Endometrial microvascular endothelial cells (primary cell): ENCODE measurements at regions not wholly inside any gene's neighbourhood (a gene's known extent, or its start where the extent isn't known, plus 50 kb on each side); places are given as distances from the start of the nearest gene placed in this dataset.

Source experiments
- in situ Hi-C: cut with HindIII; loops from 2 replicates; pipeline ENCODE4 v1.10.0; 2017; ENCODE audit warnings: low sequenced_read_pairs, low pct_unique_long_range_greater_than_20kb; ENCODE audit errors: inconsistent ontology term

GRCh38 chr12:124692443-124692842, 125.0 kb upstream of the NCOR2 start:
- in situ Hi-C loops: loop anchor here (25.0 kb wide), 1 partner anchor 180 kb away; no protein-coding TSS in a partner anchor

- in situ Hi-C loops: loop anchor here (25.0 kb wide), 1 partner anchor 179 kb away; no protein-coding TSS in a partner anchor
Measured at GRCh38 chr12:124691429-124691828, 124.0 kb upstream of the NCOR2 start.

GRCh38 chr12:124689631-124690030, 122.2 kb upstream of the NCOR2 start:
- in situ Hi-C loops: loop anchor here (10.0 to 25.0 kb wide), 3 partner anchors 45 to 177 kb away; no protein-coding TSS in a partner anchor

DNA sequence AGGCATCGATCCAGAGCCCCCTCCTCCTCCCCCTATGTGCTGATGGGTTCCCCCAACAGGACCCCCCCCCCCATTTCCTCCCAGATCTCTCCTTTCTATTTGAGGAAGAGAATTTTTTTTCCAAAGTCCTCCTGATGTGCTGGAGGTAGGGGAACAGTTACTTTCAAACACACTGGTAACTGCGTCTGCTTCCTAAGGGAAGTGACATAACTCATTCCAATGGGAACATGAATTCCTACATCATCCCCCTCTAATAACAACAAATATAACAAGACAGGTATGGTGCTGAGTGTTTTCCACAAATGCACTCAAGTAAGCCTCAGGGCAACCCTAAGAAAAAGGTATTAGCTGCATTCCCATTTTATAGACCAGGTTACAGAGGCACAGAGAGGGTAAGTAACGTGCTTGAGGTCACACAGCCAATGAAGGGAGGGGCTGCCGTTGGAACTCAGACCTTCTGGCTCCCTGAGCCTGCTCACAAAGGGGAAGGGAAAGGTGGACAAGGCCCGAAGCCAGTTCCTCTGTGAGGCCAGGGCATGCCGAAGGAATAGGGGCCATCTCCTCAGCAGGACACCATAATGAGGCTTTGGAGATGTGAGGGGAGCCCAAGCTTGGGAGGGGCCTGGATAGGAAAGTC, 121.1 kb upstream of the NCOR2 start:
- in situ Hi-C loops: loop anchor here (10.0 to 25.0 kb wide), 3 partner anchors 46 to 176 kb away; no protein-coding TSS in a partner anchor

- in situ Hi-C loops: loop anchor here (10.0 to 25.0 kb wide), 3 partner anchors 47 to 176 kb away; no protein-coding TSS in a partner anchor
Measured at GRCh38 chr12:124687917-124688316, 120.5 kb upstream of the NCOR2 start.

DNA sequence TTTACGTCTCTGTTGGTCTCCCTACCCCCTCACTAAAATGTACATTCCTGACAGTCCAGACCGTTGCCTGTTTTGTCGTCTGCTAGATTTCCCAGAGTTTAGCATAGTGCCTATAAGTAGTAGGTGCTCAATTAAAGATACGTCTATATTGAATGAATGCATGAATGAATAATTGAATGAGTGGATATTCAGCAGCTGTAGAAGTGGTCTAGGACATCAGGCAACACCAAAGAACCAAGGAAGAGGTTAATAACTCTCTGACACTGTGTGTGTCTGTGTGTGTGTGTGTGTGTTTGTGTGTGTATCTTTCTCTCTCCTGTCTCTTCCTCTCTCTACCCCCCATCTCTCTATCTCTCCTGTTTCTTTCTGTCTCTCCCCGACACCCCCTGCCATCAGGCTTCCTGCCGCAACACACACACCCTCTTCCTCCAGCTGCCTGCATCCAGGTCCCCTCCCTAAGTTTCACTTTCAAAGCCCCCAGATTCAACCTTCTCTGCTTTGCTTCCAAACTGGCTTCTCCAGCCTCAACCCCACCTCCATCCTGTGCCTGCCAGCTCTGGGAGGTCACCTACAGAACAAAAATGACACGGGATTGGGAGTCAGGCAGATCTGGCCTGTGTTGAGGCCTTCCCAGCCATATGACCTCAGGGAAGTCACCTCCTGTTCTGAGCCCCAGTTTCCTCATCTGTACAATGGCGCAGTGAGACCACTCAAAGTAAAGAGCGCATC, 119.9 kb upstream of the NCOR2 start:
- in situ Hi-C loops: loop anchor here (10.0 to 25.0 kb wide), 3 partner anchors 47 to 175 kb away; no protein-coding TSS in a partner anchor

DNA sequence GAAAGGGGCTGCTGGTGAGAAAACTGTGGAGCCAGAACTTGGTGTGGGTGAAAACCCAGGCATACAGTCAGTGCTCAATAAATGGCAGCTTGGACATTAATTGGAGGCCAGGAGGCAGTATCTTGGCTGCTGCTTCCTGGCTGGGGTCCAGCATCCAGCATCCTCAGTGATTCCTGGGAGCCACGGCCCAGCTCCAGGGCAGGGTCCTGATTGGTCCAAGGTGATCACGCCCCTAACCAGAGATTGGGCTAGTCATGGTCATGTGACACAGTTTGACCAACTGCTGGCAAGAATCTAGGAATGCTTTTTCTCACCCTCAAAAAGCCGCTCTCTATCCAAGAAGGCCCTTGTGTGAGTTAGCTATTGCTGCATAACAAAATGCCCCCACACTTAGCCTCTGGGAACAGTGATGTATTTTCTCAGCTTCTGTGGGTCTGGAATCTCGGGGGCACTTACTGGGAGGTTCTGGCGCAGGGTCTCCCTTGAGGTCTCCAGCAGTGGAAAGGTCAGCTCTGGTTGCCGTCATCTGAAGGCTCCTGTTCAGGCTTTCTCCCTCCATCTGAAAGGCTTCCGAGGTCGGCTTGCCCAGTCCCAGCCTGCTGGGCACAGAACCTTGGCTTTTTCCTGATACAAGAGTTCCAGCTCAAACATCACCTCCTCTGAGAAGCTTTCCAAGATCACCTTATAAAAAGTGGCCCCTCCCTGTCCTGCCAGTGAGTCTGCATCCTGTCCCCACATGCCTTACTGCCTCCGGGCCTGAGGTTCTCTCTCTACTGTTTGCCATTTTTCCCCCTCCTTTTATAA, 119.2 kb upstream of the NCOR2 start:
- in situ Hi-C loops: loop anchor here (10.0 to 25.0 kb wide), 3 partner anchors 48 to 174 kb away; no protein-coding TSS in a partner anchor

DNA sequence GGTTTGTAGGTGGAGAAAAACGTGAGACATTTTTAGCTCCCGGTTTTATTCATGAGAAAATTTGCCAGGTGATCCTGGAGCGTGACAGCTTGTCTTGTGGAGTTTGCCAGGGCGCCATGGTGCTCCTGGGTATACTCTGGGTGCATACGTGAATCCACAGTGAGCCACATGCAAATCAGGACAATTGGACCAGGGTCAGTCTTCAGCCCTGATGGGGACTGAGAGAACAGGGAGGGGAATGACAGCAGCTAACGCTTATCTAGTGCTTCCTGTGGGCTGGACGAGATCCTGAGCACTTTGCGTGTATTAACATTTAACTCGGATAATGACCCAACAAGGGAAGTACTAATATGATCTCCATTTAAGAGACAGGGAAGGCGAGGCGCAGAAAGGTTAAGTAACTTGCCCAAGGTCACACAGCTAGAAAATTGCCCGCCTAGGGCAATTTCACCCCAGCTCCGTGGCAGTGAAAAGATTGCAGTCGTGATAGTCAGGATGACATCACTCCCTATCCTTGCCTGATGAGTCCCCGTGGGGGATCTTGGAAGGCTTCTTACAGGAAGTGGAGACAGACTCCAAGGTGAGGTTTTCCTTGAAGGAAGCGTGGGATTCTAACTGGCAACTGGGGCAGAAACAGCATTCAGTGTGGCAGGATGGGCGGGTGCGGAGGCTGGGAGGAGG, 118.4 kb upstream of the NCOR2 start:
- in situ Hi-C loops: loop anchor here (10.0 to 25.0 kb wide), 3 partner anchors 49 to 174 kb away; no protein-coding TSS in a partner anchor

DNA sequence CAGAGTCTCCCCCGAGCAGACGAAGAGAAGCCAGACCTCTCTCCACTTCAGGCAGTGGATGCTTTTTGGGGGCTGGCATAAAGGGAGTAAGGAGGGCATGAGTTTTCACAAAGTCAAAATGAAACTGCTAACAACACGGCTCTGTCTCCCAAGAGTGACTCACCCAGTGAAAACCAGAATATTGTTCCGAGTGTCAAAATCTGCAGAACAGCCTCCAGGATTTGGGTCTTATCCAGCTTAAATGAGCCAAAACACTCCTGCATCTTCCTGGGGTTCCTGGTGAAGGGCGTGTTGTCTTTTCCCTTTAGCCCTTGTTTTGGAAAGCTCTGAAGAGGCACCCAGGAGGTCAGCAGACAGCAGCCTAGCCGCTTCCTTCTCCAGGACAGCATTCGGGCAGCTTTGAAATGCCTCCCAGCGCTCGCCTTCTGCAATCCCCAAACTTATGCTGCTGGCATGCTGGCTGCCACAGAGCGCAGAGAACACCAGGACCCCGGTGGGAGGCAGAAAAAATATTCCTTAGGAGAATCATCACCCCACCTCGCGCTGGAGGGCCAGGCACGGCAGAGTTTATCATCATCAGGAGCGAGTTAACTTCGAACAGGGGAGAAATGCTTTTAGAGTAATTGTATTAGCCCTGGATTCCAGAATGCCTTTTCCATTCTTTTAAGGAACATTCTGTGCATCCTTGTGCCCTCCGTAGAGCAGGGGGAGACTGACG, 117.7 kb upstream of the NCOR2 start:
- in situ Hi-C loops: loop anchor here (10.0 to 25.0 kb wide), 3 partner anchors 50 to 173 kb away; no protein-coding TSS in a partner anchor

GRCh38 chr12:124684496-124684895, 117.1 kb upstream of the NCOR2 start:
- in situ Hi-C loops: loop anchor here (10.0 to 25.0 kb wide), 3 partner anchors 50 to 172 kb away; no protein-coding TSS in a partner anchor

- in situ Hi-C loops: loop anchor here (10.0 to 25.0 kb wide), 3 partner anchors 51 to 171 kb away; no protein-coding TSS in a partner anchor
Measured at GRCh38 chr12:124683152-124684124, 116.0 kb upstream of the NCOR2 start.

GRCh38 chr12:124682425-124683151, 115.2 kb upstream of the NCOR2 start:
- in situ Hi-C loops: loop anchor here (10.0 to 25.0 kb wide), 3 partner anchors 52 to 170 kb away; no protein-coding TSS in a partner anchor

DNA sequence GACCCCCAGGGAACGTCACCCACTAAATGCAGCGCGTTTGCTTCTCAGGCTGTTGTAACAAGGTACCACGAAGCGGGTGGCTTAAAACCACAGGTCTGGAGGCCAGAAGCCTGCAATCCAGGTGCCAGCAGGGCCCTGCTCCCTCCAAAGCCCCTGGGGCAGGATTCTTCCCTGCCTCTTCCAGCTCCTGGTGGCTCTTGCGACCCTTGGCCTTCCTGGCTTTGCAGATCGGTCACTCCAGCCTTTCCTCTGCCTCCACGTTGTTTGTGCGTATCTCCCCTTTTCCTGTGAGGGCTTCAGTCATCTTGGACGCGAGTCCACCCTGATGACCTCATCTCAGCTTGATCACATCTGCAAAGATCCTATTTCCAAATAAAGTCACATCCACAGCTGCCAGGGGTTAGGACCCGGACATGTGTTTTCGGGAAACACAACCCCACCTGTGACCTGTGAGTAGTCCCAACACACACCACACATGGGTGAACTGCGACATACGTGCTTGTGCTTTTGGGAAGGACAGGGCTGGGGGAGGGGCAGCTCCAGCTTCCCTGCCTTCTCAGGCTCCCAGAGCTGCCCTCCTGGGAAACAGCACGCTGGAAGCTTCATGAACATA, 114.5 kb upstream of the NCOR2 start:
- in situ Hi-C loops: loop anchor here (10.0 to 25.0 kb wide), 3 partner anchors 53 to 170 kb away; no protein-coding TSS in a partner anchor

- in situ Hi-C loops: loop anchor here (10.0 to 25.0 kb wide), 3 partner anchors 54 to 169 kb away; no protein-coding TSS in a partner anchor
Measured at GRCh38 chr12:124680863-124681778, 113.7 kb upstream of the NCOR2 start.
